Hindlimb muscle (tissue), 1 donor: ENCODE measurements at regions not wholly inside any gene's neighbourhood (a gene's known extent, or its start where the extent isn't known, plus 50 kb on each side); places are given as distances from the start of the nearest gene placed in this dataset.
"Not testable (repeated sequence)": the region's sequence is repeated elsewhere in the genome, so short reads cannot be mapped to it uniquely, and the experiment has no call there.

Source experiments
- DNase-seq: peaks from one replicate; pipeline ENCODE4 v3.0.0-alpha.2; 2013

GRCh38 chr5:37909610-37910266 lies 69.9 kb upstream of the GDNF start:
- DNase-seq, result not testable (repeated sequence)

DNA sequence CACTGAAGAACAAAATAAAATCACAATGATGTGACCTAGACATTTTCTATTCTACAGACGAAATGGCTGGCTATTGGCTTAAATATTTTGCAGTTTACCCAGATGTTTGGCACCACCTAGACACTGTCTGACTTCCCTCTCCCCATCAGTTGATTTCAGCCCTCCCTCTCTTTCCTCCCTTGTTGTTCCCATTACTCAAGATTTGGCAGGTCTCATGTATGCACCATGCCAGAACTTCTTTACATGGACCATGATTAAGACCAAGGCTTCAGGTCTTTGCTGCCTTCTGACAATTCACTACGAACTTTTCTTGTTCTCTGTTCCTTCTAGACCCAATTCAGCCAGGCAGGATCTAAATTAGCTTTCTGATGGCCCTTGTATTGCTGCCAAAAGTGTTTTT lies 66.6 kb upstream of the GDNF start:
- no peak for DNase-seq

- no peak for DNase-seq
These were observed 65.4 kb upstream of the GDNF start for GRCh38 chr5:37905230-37905629.

- no peak for DNase-seq
These were observed 62.5 kb upstream of the GDNF start for GRCh38 chr5:37902323-37902722.

DNA sequence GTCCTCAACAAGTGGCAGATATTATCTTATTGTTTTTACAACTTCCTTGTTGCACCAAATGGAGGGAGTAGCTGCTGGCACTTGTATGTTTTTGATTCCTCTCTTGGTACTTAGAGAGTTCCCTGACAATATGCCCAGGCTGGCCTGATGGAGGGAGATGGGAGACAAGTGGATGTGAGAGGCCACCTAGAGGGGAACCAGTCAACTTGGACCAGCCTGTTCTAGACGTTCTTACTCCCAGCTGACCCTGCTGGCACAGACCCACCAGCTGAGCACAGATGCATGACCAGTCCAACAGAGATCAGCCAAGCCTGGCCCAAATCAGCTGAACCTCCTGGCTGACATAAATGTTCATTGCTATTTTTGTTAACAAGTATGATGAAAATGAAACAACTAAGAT lies 60.9 kb upstream of the GDNF start:
- peak; percentile 27 for DNase-seq

- no peak for DNase-seq
These were observed 59.2 kb upstream of the GDNF start for GRCh38 chr5:37899037-37899436.

- DNase-seq, result no peak
These were observed 56.3 kb upstream of the GDNF start for GRCh38 chr5:37896159-37896558.

DNA sequence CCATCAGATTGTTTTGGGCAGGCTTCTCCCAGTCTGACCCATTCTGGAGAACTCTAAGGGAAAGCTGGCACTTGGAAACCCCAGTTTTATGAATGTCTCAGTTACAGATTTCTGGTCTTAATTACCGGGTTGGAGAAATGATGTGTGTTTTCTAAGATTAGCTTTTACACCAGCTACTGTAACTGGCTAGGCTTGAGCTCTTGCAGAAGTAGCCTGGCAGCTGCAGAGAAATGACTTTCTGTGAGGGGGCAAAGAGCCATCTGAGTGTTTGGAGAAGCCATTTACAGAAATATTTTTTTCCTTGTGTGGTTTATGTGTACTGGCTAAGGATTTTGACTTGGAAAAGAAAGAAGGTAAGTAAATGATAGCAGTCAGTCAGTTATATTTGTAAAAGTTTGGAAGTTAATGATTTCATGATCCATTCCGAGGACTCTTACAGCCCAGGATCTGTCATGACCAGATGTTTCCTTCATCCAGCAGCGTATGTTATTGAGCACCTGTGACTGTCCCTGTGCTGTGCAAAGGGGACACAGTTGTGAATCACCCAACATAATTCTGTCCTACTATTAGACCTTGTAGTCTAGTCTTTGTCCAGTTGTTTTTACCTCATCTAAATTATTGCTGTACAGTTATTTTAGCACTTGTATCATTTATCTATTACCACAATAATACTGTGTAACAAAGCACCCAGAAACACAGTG lies 53.7 kb upstream of the GDNF start:
- peak; percentile 50 for DNase-seq

DNA sequence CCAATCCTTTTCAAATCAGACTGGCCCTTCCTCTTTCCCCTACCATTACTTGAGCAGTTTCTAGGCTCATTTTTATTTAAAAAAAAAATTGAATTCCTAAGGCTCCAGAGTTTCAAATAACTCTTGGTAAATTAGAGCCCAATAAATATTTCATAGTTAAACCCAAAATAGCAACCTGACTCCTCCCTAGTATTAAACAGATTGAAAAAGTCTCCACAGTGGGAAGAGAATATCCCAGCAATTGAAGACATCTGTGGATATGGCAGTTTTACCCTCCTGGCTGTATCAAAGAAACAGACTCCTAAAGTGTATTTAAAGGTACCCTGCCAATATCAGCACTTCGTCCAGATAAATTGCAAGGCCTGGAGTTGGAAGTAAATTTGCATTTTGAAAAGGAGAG lies 52.7 kb upstream of the GDNF start:
- DNase-seq, result peak; percentile 29

GRCh38 chr5:37891832-37892231 lies 52.0 kb upstream of the GDNF start:
- no peak for DNase-seq

DNA sequence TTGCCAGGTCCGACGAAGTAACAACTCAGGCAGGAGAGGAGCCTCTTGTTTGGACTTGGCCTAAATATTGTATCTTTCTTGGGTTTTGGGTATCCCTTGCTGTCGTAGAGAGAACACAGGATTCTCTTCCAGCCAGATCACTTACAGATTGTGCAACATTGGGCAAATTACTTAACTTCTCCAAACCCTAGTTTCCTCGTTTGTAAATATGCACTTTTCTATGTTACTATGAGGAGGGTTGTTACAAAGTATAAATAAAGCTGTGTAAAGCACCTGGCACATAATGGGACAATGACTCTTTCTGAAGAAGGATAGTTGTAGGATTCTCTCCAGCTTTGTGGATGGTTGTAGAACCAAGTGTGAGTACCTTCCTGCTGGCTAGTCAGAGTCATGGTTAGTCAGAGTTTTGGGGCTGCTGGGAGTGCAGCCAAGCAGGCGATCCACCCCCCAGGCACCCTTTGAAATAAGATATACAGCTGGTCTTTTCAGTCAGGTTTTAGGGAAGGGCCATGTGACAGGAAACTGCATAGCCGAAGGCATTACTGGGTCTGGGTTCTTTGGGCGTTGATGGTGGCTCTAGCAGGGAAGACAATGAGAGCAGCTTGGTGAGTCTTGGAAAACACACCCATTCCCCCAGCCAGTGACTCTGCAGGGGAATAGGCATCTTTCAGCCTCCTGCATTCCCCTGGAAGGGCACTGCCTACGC lies 49.9 kb upstream of the GDNF start:
- DNase-seq, result no peak
